NCI-H526 treated with DMSO at 0.1 percent for 48 hours (cell line): ENCODE measurements at regions not wholly inside any gene's neighbourhood (a gene's known extent, or its start where the extent isn't known, plus 50 kb on each side); places are given as distances from the start of the nearest gene placed in this dataset.
A peak's percentile ranks its signal among the peaks of the same experiment; 100 is the strongest.

ENCODE experiments used
- DNase-seq: peaks from one replicate; lab custom pipeline; 2025; lab: John Stamatoyannopoulos, UW

GRCh38 chr18:74023220-74023619, 124.4 kb downstream of the FBXO15 start:
- peak; percentile 23 for DNase-seq

- no peak for DNase-seq
Measured at GRCh38 chr18:74019864-74020263, 127.8 kb downstream of the FBXO15 start.

GRCh38 chr18:74013955-74014354, 133.7 kb downstream of the FBXO15 start:
- DNase-seq = no peak

GRCh38 chr18:74012954-74013630, 134.5 kb downstream of the FBXO15 start:
- DNase-seq = no peak

- no peak for DNase-seq
Measured at GRCh38 chr18:74006143-74006542, 141.5 kb downstream of the FBXO15 start.

- DNase-seq = no peak
Measured at GRCh38 chr18:74005320-74006109, 142.1 kb downstream of the FBXO15 start.

- no peak for DNase-seq
Measured at GRCh38 chr18:73992242-73993022, 155.2 kb downstream of the FBXO15 start.

GRCh38 chr18:73991570-73991969, 156.1 kb downstream of the FBXO15 start:
- DNase-seq = no peak

- DNase-seq = no peak
Measured at GRCh38 chr18:73990258-73990657, 157.4 kb downstream of the FBXO15 start.

- DNase-seq = no peak
Measured at GRCh38 chr18:73987247-73987980, 160.2 kb downstream of the FBXO15 start.

GRCh38 chr18:73986711-73987110, 160.9 kb downstream of the FBXO15 start:
- DNase-seq = no peak

GRCh38 chr18:73985855-73986625, 161.6 kb downstream of the FBXO15 start:
- DNase-seq = no peak

GRCh38 chr18:73983970-73984369, 163.7 kb downstream of the FBXO15 start:
- no peak for DNase-seq

- DNase-seq = no peak
Measured at GRCh38 chr18:73983496-73983895, 164.1 kb downstream of the FBXO15 start.

- DNase-seq = no peak
Measured at GRCh38 chr18:73981796-73982195, 165.8 kb downstream of the FBXO15 start.

- DNase-seq = no peak
Measured at GRCh38 chr18:73980289-73980979, 167.2 kb downstream of the FBXO15 start.

- no peak for DNase-seq
Measured at GRCh38 chr18:73979742-73980141, 167.9 kb downstream of the FBXO15 start.

- no peak for DNase-seq
Measured at GRCh38 chr18:73976433-73976832, 171.2 kb downstream of the FBXO15 start.

GRCh38 chr18:73975266-73975665, 172.4 kb downstream of the FBXO15 start:
- DNase-seq = no peak

GRCh38 chr18:73973972-73974371, 173.7 kb downstream of the FBXO15 start:
- DNase-seq = no peak

- DNase-seq = no peak
Measured at GRCh38 chr18:73966954-73967353, 180.7 kb downstream of the FBXO15 start.
